HG03565 (cell line): ENCODE measurements at regions not wholly inside any gene's neighbourhood (a gene's known extent, or its start where the extent isn't known, plus 50 kb on each side); places are given as distances from the start of the nearest gene placed in this dataset.

Experiments used
- ATAC-seq: cut with Tn5 transposase; IDR thresholded peaks from one replicate; pipeline ENCODE4 v1.9.1; 2021; ENCODE audit warnings: mild to moderate bottlenecking, moderate library complexity; ENCODE audit not compliant: unreplicated experiment

- no peak for ATAC-seq
Measured at GRCh38 chr14:48504921-48505320, 829.5 kb upstream of the MDGA2 start.

DNA sequence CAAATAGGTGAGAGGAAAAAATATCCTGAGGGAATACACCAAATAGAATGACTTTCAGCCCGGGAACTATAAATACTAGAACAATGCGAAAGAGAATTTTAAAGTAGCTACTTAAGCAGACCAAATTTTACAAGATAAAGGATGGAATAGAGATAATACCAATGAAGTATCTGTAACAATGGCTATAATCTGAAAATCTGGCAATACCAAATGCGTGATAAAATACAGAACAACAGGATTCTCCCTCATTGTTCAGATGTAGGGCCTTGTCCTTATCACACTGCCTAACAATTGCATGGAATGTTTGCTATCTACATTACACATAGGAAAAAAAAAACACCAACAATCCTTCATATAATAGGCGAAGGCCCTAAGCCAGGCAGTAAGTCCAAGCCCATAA lies 815.4 kb upstream of the MDGA2 start:
- ATAC-seq, result no peak

- no peak for ATAC-seq
Measured at GRCh38 chr14:48473944-48474343, 798.5 kb upstream of the MDGA2 start.

DNA sequence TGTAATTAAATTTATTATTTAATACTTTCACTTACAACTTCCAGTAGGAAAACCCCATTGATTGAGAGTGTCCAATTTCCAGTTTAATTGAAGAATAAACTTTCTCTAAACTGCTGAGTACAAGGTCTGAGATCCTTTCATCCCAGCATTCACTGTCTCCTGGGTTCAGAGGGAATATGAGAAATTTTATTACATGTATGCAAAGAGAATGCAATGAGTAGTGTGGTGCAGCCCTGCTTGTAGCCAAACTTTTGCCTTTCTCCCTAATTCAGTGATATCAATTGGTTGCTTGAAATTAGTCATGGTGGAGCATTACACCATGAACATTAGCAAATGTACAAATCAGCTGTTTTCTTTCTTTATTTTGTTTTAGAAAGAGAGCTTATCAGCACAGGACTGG lies 780.6 kb upstream of the MDGA2 start:
- ATAC-seq, result no peak

DNA sequence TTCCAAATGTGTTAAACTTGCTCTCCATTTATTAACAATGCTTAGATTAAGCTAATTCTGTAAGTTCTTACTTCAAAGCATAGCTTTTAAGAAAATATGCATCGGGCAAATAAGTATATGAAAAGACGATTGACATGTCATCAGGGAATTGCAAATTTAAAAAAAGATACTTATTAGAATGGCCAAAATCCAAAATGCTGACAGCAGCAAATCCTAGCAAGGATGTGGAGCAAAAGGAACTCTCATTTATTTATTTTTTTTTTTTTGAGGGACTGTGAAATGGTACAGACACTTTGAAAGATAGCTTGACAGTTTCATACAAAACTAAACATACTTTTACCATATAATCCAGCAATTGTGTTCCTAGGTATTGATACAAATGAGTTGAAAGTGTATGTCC lies 779.5 kb upstream of the MDGA2 start:
- ATAC-seq, result no peak

- no peak for ATAC-seq
Measured at GRCh38 chr14:48452437-48452995, 777.1 kb upstream of the MDGA2 start.

GRCh38 chr14:48435221-48435620 lies 759.8 kb upstream of the MDGA2 start:
- no peak for ATAC-seq

- no peak for ATAC-seq
Measured at GRCh38 chr14:48430805-48431204, 755.4 kb upstream of the MDGA2 start.

- ATAC-seq, result no peak
Measured at GRCh38 chr14:48429512-48429911, 754.1 kb upstream of the MDGA2 start.

DNA sequence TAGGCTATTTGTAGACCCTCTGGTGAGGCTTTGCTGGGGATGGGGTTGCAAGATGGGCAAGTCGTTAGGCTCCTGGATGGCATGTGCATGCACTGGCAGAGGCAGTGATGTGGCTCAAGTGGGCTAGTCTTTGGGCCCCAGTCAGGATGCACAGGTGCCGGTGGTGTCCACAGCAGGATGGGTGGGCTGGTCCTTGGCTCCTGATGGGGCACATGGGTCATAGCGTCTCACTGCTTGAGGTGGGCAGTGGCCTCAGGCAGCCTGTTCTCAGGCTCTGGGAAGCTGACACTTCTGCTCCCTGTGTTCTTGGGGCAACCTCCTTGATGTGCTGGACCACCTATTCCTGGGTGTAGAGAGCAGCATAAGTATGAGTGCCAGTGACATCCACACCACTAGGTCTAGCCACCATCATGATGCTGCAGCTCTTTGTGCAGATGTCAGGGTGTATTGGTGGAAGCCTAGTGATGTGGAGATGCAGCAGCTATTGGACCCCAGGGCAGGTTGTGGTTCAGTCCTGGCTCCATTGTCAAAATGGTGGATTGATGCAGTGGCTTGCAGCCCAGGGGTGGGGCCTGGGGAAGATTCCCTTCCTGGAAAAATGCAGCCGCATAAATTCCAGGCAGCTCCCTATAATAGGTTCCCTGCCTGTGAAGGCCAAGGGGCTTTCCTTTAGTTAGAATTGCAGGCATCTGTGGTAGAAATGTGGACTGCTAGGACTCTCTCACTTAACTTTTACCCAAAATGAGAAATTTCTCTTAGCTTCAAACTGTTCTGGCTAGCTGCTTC lies 742.5 kb upstream of the MDGA2 start:
- ATAC-seq, result no peak

GRCh38 chr14:48401321-48401720 lies 725.9 kb upstream of the MDGA2 start:
- ATAC-seq, result no peak

- ATAC-seq, result peak; percentile 61
Measured at GRCh38 chr14:48398675-48399282, 723.4 kb upstream of the MDGA2 start.

- no peak for ATAC-seq
Measured at GRCh38 chr14:48391661-48392060, 716.3 kb upstream of the MDGA2 start.

- no peak for ATAC-seq
Measured at GRCh38 chr14:48390346-48390745, 714.9 kb upstream of the MDGA2 start.

DNA sequence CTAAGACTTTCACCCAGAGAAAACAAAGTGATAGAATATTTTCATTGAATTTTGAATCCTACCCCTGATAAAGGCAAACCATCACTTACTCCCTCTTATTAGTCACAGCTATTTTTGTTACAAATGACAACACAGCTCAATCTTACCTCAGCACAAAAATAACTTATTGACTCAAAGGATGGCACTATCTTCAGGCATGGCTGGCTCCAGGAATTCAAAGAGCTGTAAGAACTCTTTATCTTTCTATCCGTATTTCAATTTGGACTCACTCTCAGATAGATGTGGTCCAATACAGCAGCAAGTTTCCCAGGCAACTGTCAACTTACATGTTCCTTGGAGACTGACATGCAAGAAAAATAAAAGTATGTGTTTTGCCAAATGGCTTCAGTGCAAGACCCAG lies 709.4 kb upstream of the MDGA2 start:
- no peak for ATAC-seq

GRCh38 chr14:48382961-48383360 lies 707.6 kb upstream of the MDGA2 start:
- ATAC-seq, result no peak

- no peak for ATAC-seq
Measured at GRCh38 chr14:48378541-48378940, 703.1 kb upstream of the MDGA2 start.

DNA sequence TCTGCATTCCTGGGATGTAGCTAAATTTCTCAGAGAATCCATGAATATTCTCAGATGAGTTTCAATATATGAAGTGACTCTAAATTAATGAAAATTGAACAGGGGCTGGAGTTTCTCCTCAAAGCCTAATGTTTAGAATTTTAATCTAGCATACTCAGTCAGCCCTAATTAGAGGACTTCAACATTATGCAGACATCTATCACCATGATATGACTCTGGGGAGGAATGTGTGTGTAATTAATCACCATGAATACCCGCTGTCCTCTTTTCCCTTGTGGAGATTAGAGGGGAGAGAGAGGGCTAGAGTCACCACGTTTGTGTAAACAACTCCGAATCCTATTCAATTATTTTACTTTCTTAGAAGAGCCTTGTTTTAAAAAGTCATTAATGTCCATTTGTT lies 698.6 kb upstream of the MDGA2 start:
- no peak for ATAC-seq

- ATAC-seq, result no peak
Measured at GRCh38 chr14:48350971-48351370, 675.6 kb upstream of the MDGA2 start.

DNA sequence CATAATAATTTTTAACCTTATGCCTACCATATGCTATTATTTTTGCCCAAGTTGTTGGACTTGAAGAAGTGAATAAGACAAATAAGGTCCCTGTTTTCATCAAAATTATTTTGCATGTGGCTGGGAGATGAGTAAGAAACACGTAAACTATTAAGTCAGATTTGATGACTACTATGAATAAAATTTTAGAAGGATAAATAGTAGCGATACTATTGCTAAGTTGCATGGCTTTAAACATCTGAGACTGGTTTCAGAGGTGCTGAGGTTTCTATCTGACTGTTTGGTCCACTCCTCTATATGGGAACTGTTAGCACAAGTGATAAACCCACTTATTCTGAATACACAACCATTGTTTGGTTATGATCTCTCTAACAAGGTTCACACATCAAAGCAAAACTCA lies 674.3 kb upstream of the MDGA2 start:
- no peak for ATAC-seq

GRCh38 chr14:48341069-48341468 lies 665.7 kb upstream of the MDGA2 start:
- no peak for ATAC-seq

GRCh38 chr14:48333221-48333920 lies 658.0 kb upstream of the MDGA2 start:
- no peak for ATAC-seq
